ENCODE measurements at regions not wholly inside any gene's neighbourhood (a gene's known extent, or its start where the extent isn't known, plus 50 kb on each side); places are given as distances from the start of the nearest gene placed in this dataset.
"Not testable (repeated sequence)": the region's sequence is repeated elsewhere in the genome, so short reads cannot be mapped to it uniquely, and the experiment has no call there.

GRCh38 chr2:228533156-228533555 lies 351.7 kb upstream of the SPHKAP start:
- no peak overlapping the region for H3K4me3 Mint-ChIP-seq
- no peaks in the 10 kb centered on the region for H3K36me3 Mint-ChIP-seq (ENCODE audit: low read depth)
- no peak overlapping the region for H3K27ac Mint-ChIP-seq
- no peaks in the 10 kb centered on the region for H3K27me3 Mint-ChIP-seq
- no peaks in the 10 kb centered on the region for H3K4me1 Mint-ChIP-seq (ENCODE audit: low read depth)
- intact Hi-C loops (cut with micrococcal nuclease), result no loop called here
- peaks cover 53% of the 10 kb centered on the region for H3K9me3 Mint-ChIP-seq

GRCh38 chr2:228532233-228532632 lies 350.7 kb upstream of the SPHKAP start:
- Mint-ChIP-seq H3K9me3 (peaks cover 44% of the 10 kb centered on the region), H3K4me3 (no peak overlapping the region), H3K27me3 (no peaks in the 10 kb centered on the region), H3K27ac (no peak overlapping the region), H3K36me3 (ENCODE audit: low read depth) (no peaks in the 10 kb centered on the region), H3K4me1 (ENCODE audit: low read depth) (no peaks in the 10 kb centered on the region)
- intact Hi-C loops (cut with micrococcal nuclease), result no loop called here

- intact Hi-C loops (cut with micrococcal nuclease), result no loop called here
- Mint-ChIP-seq H3K4me3 (no peak overlapping the region), H3K9me3 (peaks cover 29% of the 10 kb centered on the region), H3K27me3 (no peaks in the 10 kb centered on the region), H3K4me1 (ENCODE audit: low read depth) (no peaks in the 10 kb centered on the region), H3K36me3 (ENCODE audit: low read depth) (no peaks in the 10 kb centered on the region), H3K27ac (no peak overlapping the region)
Observed at GRCh38 chr2:228527197-228527881, 345.9 kb upstream of the SPHKAP start.

GRCh38 chr2:228526687-228527086 lies 345.2 kb upstream of the SPHKAP start:
- no peaks in the 10 kb centered on the region for H3K27me3 Mint-ChIP-seq
- H3K9me3 Mint-ChIP-seq, result peaks cover 23% of the 10 kb centered on the region
- H3K36me3 Mint-ChIP-seq (ENCODE audit: low read depth), result no peaks in the 10 kb centered on the region
- H3K27ac Mint-ChIP-seq, result no peak overlapping the region
- intact Hi-C loops (cut with micrococcal nuclease), result no loop called here
- no peaks in the 10 kb centered on the region for H3K4me1 Mint-ChIP-seq (ENCODE audit: low read depth)
- H3K4me3 Mint-ChIP-seq, result no peak overlapping the region

- intact Hi-C loops (cut with micrococcal nuclease), result no loop called here
- Mint-ChIP-seq H3K27ac (no peak overlapping the region), H3K4me1 (ENCODE audit: low read depth) (no peaks in the 10 kb centered on the region), H3K36me3 (ENCODE audit: low read depth) (no peaks in the 10 kb centered on the region), H3K4me3 (no peak overlapping the region), H3K27me3 (no peaks in the 10 kb centered on the region), H3K9me3 (peaks cover 26% of the 10 kb centered on the region)
Observed at GRCh38 chr2:228522977-228523376, 341.5 kb upstream of the SPHKAP start.

- no peak overlapping the region for H3K4me3 Mint-ChIP-seq
- no peaks in the 10 kb centered on the region for H3K4me1 Mint-ChIP-seq (ENCODE audit: low read depth)
- H3K27ac Mint-ChIP-seq, result no peak overlapping the region
- no peaks in the 10 kb centered on the region for H3K36me3 Mint-ChIP-seq (ENCODE audit: low read depth)
- H3K27me3 Mint-ChIP-seq, result no peaks in the 10 kb centered on the region
- H3K9me3 Mint-ChIP-seq, result peaks cover 26% of the 10 kb centered on the region
- intact Hi-C loops (cut with micrococcal nuclease), result no loop called here
Observed at GRCh38 chr2:228522276-228522675, 340.8 kb upstream of the SPHKAP start.

- Mint-ChIP-seq H3K27ac (no peak overlapping the region), H3K36me3 (ENCODE audit: low read depth) (no peaks in the 10 kb centered on the region), H3K4me3 (no peak overlapping the region), H3K9me3 (peaks cover 36% of the 10 kb centered on the region), H3K4me1 (ENCODE audit: low read depth) (no peaks in the 10 kb centered on the region), H3K27me3 (no peaks in the 10 kb centered on the region)
- intact Hi-C loops (cut with micrococcal nuclease), result no loop called here
Observed at GRCh38 chr2:228519561-228519960, 338.1 kb upstream of the SPHKAP start.

GRCh38 chr2:228516019-228516418 lies 334.5 kb upstream of the SPHKAP start:
- Mint-ChIP-seq H3K9me3 (peaks cover 42% of the 10 kb centered on the region), H3K4me3 (no peak overlapping the region), H3K36me3 (ENCODE audit: low read depth) (no peaks in the 10 kb centered on the region), H3K27me3 (no peaks in the 10 kb centered on the region), H3K27ac (no peak overlapping the region), H3K4me1 (ENCODE audit: low read depth) (no peaks in the 10 kb centered on the region)
- intact Hi-C loops (cut with micrococcal nuclease), result no loop called here

GRCh38 chr2:228513480-228513879 lies 332.0 kb upstream of the SPHKAP start:
- intact Hi-C loops (cut with micrococcal nuclease); H3K36me3 Mint-ChIP-seq (ENCODE audit: low read depth); H3K27ac Mint-ChIP-seq; H3K4me3 Mint-ChIP-seq; H3K4me1 Mint-ChIP-seq (ENCODE audit: low read depth); H3K27me3 Mint-ChIP-seq: not testable (repeated sequence)
- peaks cover 21% of the 10 kb centered on the region for H3K9me3 Mint-ChIP-seq

GRCh38 chr2:228509021-228509420 lies 327.5 kb upstream of the SPHKAP start:
- intact Hi-C loops (cut with micrococcal nuclease), result no loop called here
- Mint-ChIP-seq H3K9me3 (peaks cover 41% of the 10 kb centered on the region), H3K27me3 (no peaks in the 10 kb centered on the region), H3K4me3 (no peak overlapping the region), H3K4me1 (ENCODE audit: low read depth) (no peaks in the 10 kb centered on the region), H3K36me3 (ENCODE audit: low read depth) (no peaks in the 10 kb centered on the region), H3K27ac (no peak overlapping the region)

- intact Hi-C loops (cut with micrococcal nuclease), result no loop called here
- H3K27ac Mint-ChIP-seq, result no peak overlapping the region
- no peaks in the 10 kb centered on the region for H3K4me1 Mint-ChIP-seq (ENCODE audit: low read depth)
- no peak overlapping the region for H3K4me3 Mint-ChIP-seq
- H3K9me3 Mint-ChIP-seq, result peaks cover 41% of the 10 kb centered on the region
- no peaks in the 10 kb centered on the region for H3K36me3 Mint-ChIP-seq (ENCODE audit: low read depth)
- no peaks in the 10 kb centered on the region for H3K27me3 Mint-ChIP-seq
Observed at GRCh38 chr2:228507870-228508269, 326.4 kb upstream of the SPHKAP start.

GRCh38 chr2:228507231-228507824 lies 325.8 kb upstream of the SPHKAP start:
- Mint-ChIP-seq H3K4me1 (ENCODE audit: low read depth) (no peaks in the 10 kb centered on the region), H3K4me3 (no peak overlapping the region), H3K9me3 (peaks cover 41% of the 10 kb centered on the region), H3K27me3 (no peaks in the 10 kb centered on the region), H3K36me3 (ENCODE audit: low read depth) (no peaks in the 10 kb centered on the region), H3K27ac (no peak overlapping the region)
- intact Hi-C loops (cut with micrococcal nuclease), result no loop called here

- H3K4me3 Mint-ChIP-seq, result no peak overlapping the region
- H3K9me3 Mint-ChIP-seq, result peaks cover 40% of the 10 kb centered on the region
- no peaks in the 10 kb centered on the region for H3K27me3 Mint-ChIP-seq
- no peaks in the 10 kb centered on the region for H3K36me3 Mint-ChIP-seq (ENCODE audit: low read depth)
- H3K4me1 Mint-ChIP-seq (ENCODE audit: low read depth), result no peaks in the 10 kb centered on the region
- intact Hi-C loops (cut with micrococcal nuclease), result no loop called here
- H3K27ac Mint-ChIP-seq, result no peak overlapping the region
Observed at GRCh38 chr2:228503731-228504130, 322.2 kb upstream of the SPHKAP start.

- Mint-ChIP-seq H3K36me3 (ENCODE audit: low read depth) (no peaks in the 10 kb centered on the region), H3K27ac (no peak overlapping the region), H3K27me3 (no peaks in the 10 kb centered on the region), H3K4me3 (no peak overlapping the region), H3K9me3 (peaks cover 26% of the 10 kb centered on the region), H3K4me1 (ENCODE audit: low read depth) (no peaks in the 10 kb centered on the region)
- intact Hi-C loops (cut with micrococcal nuclease), result no loop called here
Observed at GRCh38 chr2:228493852-228494251, 312.4 kb upstream of the SPHKAP start.

- Mint-ChIP-seq H3K9me3 (peaks cover 20% of the 10 kb centered on the region), H3K27me3 (no peaks in the 10 kb centered on the region), H3K4me3 (no peak overlapping the region), H3K36me3 (ENCODE audit: low read depth) (no peaks in the 10 kb centered on the region), H3K27ac (no peak overlapping the region), H3K4me1 (ENCODE audit: low read depth) (no peaks in the 10 kb centered on the region)
- intact Hi-C loops (cut with micrococcal nuclease), result no loop called here
Observed at GRCh38 chr2:228479014-228479413, 297.5 kb upstream of the SPHKAP start.
